Stimulated activated CD8-positive, alpha-beta memory T cell treated with anti-CD3 and anti-CD28 coated beads, Interleukin-12 subunit alpha, Interleukin-12 subunit beta, amount 100 ng/mL, for 1 hour (primary cell): ENCODE measurements at regions not wholly inside any gene's neighbourhood (a gene's known extent, or its start where the extent isn't known, plus 50 kb on each side); places are given as distances from the start of the nearest gene placed in this dataset.
"Not testable (repeated sequence)": the region's sequence is repeated elsewhere in the genome, so short reads cannot be mapped to it uniquely, and the experiment has no call there.

Source experiments
- DNase-seq: peaks from one replicate; pipeline ENCODE4 v3.0.0-alpha.2; 2020; ENCODE audit warnings: low read depth

- no peak for DNase-seq
Measured at GRCh38 chr2:14053105-14053504, 579.4 kb upstream of the LRATD1 start.

- no peak for DNase-seq
Measured at GRCh38 chr2:14064346-14064745, 568.2 kb upstream of the LRATD1 start.

- no peak for DNase-seq
Measured at GRCh38 chr2:14072338-14072737, 560.2 kb upstream of the LRATD1 start.

GRCh38 chr2:14074691-14075090, 557.8 kb upstream of the LRATD1 start:
- no peak for DNase-seq

GRCh38 chr2:14079576-14079975, 552.9 kb upstream of the LRATD1 start:
- DNase-seq, result no peak

GRCh38 chr2:14081521-14081920, 551.0 kb upstream of the LRATD1 start:
- DNase-seq, result no peak

GRCh38 chr2:14082640-14083039, 549.9 kb upstream of the LRATD1 start:
- no peak for DNase-seq

GRCh38 chr2:14094592-14094991, 537.9 kb upstream of the LRATD1 start:
- no peak for DNase-seq

GRCh38 chr2:14099101-14099500, 533.4 kb upstream of the LRATD1 start:
- not testable (repeated sequence) for DNase-seq

GRCh38 chr2:14114275-14114674, 518.2 kb upstream of the LRATD1 start:
- no peak for DNase-seq

- DNase-seq, result no peak
Measured at GRCh38 chr2:14120376-14120775, 512.1 kb upstream of the LRATD1 start.

- no peak for DNase-seq
Measured at GRCh38 chr2:14123436-14124103, 508.9 kb upstream of the LRATD1 start.

GRCh38 chr2:14125624-14126293, 506.8 kb upstream of the LRATD1 start:
- DNase-seq, result no peak

- DNase-seq, result no peak
Measured at GRCh38 chr2:14126846-14127245, 505.7 kb upstream of the LRATD1 start.

- no peak for DNase-seq
Measured at GRCh38 chr2:14127765-14128164, 504.8 kb upstream of the LRATD1 start.

- no peak for DNase-seq
Measured at GRCh38 chr2:14132386-14132785, 500.1 kb upstream of the LRATD1 start.

- DNase-seq, result no peak
Measured at GRCh38 chr2:14134771-14135170, 497.7 kb upstream of the LRATD1 start.

GRCh38 chr2:14136030-14136429, 496.5 kb upstream of the LRATD1 start:
- DNase-seq, result no peak

- DNase-seq, result no peak
Measured at GRCh38 chr2:14137643-14138042, 494.9 kb upstream of the LRATD1 start.

- DNase-seq, result no peak
Measured at GRCh38 chr2:14140009-14140550, 492.4 kb upstream of the LRATD1 start.

- no peak for DNase-seq
Measured at GRCh38 chr2:14143435-14143834, 489.1 kb upstream of the LRATD1 start.

GRCh38 chr2:14148216-14148615, 484.3 kb upstream of the LRATD1 start:
- no peak for DNase-seq

GRCh38 chr2:14157816-14158215, 474.7 kb upstream of the LRATD1 start:
- DNase-seq, result no peak

- DNase-seq, result no peak
Measured at GRCh38 chr2:14180333-14180732, 452.2 kb upstream of the LRATD1 start.
